ENCODE measurements at regions not wholly inside any gene's neighbourhood (a gene's known extent, or its start where the extent isn't known, plus 50 kb on each side); places are given as distances from the start of the nearest gene placed in this dataset.

DNA sequence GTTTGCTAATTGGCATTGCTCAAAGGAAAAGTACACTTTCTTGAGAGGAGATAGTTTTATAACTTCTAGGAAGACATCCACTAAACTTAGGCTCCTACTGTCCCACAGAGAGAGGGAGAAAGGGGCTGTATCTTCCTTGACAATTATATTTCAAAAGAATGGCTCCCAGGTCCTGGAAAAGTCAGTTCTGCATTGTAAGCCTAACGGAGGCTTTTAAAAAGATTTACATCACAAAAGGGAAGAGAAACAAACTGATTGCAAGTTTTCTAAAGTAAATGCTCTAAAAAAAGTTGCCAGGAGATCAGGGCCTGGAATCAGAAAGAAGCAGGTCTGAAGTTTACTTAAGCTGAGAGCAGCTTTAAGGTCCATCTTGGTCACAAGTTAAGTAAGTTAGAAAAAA is 839.5 kb downstream of the FRK start:
- peaks cover 5% of the 10 kb centered on the region for H3K9me3 Mint-ChIP-seq
- no peak overlapping the region for H2AFZ ChIP-seq (replicated peaks)
- peaks cover 6% of the 10 kb centered on the region for H3K4me1 Mint-ChIP-seq
- no peaks in the 10 kb centered on the region for H3K9me3 ChIP-seq (ENCODE audit: low read depth)
- H3K27ac Mint-ChIP-seq = no peak overlapping the region
- H3K79me2 ChIP-seq (ENCODE audit: low read depth) = no peaks in the 10 kb centered on the region
- H3K4me3 Mint-ChIP-seq = no peak overlapping the region
- H3K27ac ChIP-seq = peak overlapping the region; percentile 55
- DNase-seq (ENCODE audit: low spot score) = peak; percentile 26
- H3K27me3 Mint-ChIP-seq (ENCODE audit: insufficient read depth, low read depth) = no peaks in the 10 kb centered on the region
- no peaks in the 10 kb centered on the region for H3K36me3 Mint-ChIP-seq
- H3K4me1 ChIP-seq = peaks cover 5% of the 10 kb centered on the region
- H3K36me3 ChIP-seq = no peaks in the 10 kb centered on the region
- no peak for TF ChIP-seq EZH2phosphoT487 (IDR thresholded peaks at IDR 0.05)
- TF ChIP-seq, protein P1, sequence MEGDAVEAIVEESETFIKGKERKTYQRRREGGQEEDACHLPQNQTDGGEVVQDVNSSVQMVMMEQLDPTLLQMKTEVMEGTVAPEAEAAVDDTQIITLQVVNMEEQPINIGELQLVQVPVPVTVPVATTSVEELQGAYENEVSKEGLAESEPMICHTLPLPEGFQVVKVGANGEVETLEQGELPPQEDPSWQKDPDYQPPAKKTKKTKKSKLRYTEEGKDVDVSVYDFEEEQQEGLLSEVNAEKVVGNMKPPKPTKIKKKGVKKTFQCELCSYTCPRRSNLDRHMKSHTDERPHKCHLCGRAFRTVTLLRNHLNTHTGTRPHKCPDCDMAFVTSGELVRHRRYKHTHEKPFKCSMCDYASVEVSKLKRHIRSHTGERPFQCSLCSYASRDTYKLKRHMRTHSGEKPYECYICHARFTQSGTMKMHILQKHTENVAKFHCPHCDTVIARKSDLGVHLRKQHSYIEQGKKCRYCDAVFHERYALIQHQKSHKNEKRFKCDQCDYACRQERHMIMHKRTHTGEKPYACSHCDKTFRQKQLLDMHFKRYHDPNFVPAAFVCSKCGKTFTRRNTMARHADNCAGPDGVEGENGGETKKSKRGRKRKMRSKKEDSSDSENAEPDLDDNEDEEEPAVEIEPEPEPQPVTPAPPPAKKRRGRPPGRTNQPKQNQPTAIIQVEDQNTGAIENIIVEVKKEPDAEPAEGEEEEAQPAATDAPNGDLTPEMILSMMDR (IDR thresholded peaks at IDR 0.05) = no peak
- no peak for TF ChIP-seq EZH2 (IDR thresholded peaks at IDR 0.05)
- H3F3A ChIP-seq (ENCODE audit: low read depth) = peaks cover 10% of the 10 kb centered on the region
- H4K20me1 ChIP-seq (ENCODE audit: low read depth) = no peaks in the 10 kb centered on the region
- H3K4me2 ChIP-seq = peak overlapping the region; percentile 16
- H3K27me3 ChIP-seq = no peaks in the 10 kb centered on the region
- no peak overlapping the region for H3K9ac ChIP-seq
- H3K4me3 ChIP-seq = no peak overlapping the region

DNA sequence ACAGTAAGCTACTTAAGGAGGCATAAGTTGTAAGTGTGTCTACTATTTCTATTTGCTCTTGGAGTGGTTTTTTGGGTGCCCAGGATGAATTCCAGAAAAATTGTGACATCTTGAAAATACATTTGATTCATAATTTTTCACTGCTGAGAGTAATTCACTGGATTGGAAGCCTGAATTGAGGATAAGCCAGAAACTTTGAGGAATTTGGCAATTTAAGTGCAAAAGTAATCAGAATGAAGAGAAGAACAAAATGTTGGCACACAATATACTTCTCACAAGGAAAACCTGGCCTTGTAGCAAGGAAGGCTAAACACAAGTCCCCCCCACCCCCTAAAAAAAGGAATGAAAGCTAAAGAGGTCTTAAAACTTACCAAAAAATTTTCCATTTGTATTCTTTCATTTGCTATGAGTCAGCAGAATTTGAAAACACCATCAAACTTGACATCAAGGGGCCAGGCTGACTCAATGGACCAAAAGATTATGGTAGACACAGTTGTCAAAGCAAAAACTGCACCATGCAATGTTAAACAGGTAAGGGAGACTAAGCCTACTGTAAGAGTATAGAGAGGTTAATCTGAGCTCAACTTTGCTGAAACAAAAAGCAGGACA is 840.0 kb downstream of the FRK start:
- Histone ChIP-seq H3K4me2 (peak overlapping the region; percentile 16), H3K4me1 (peaks cover 5% of the 10 kb centered on the region), H3K9ac (no peak overlapping the region), H3K27me3 (no peaks in the 10 kb centered on the region), H3K36me3 (no peaks in the 10 kb centered on the region), H3K4me3 (no peak overlapping the region), H3K9me3 (ENCODE audit: low read depth) (no peaks in the 10 kb centered on the region), H2AFZ (replicated peaks) (no peak overlapping the region), H3F3A (ENCODE audit: low read depth) (peaks cover 10% of the 10 kb centered on the region), H3K27ac (peak overlapping the region; percentile 55), H3K79me2 (ENCODE audit: low read depth) (no peaks in the 10 kb centered on the region), H4K20me1 (ENCODE audit: low read depth) (no peaks in the 10 kb centered on the region)
- Mint-ChIP-seq H3K27me3 (ENCODE audit: insufficient read depth, low read depth) (no peaks in the 10 kb centered on the region), H3K4me3 (no peak overlapping the region), H3K36me3 (no peaks in the 10 kb centered on the region), H3K4me1 (peaks cover 6% of the 10 kb centered on the region), H3K9me3 (peaks cover 5% of the 10 kb centered on the region), H3K27ac (no peak overlapping the region)
- DNase-seq (ENCODE audit: low spot score) = no peak
- TF ChIP-seq EZH2 (IDR thresholded peaks at IDR 0.05) (no peak), EZH2phosphoT487 (IDR thresholded peaks at IDR 0.05) (no peak)
- TF ChIP-seq, protein P1 (IDR thresholded peaks at IDR 0.05) = no peak

DNA sequence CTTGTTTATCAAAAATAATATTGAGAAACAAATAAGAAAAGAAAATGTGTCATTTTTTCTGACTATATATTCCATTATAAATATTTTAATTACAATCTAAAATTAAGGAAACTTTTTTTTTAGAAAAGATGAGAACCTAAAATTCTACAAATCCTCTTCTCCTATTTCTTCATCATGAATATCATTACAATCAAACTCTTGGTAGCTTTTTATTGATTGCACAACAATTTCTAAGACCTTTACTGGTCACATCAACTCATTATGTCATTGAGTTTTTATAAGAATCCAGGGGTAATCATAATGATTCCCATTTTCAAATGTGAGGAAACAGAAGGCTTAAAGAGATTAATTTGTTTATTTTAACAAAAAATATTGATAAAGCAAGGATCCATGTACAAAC is 841.0 kb downstream of the FRK start:
- no peaks in the 10 kb centered on the region for H3K27me3 Mint-ChIP-seq (ENCODE audit: insufficient read depth, low read depth)
- H3K9me3 Mint-ChIP-seq = peaks cover 5% of the 10 kb centered on the region
- H4K20me1 ChIP-seq (ENCODE audit: low read depth) = no peaks in the 10 kb centered on the region

More for the DNA sequence above, 841.0 kb downstream of the FRK start:
- Histone ChIP-seq H3K79me2 (ENCODE audit: low read depth) (no peaks in the 10 kb centered on the region), H3K36me3 (no peaks in the 10 kb centered on the region), H3K4me1 (peaks cover 5% of the 10 kb centered on the region), H3F3A (ENCODE audit: low read depth) (peaks cover 10% of the 10 kb centered on the region), H3K4me3 (no peak overlapping the region), H3K9ac (no peak overlapping the region), H3K27ac (no peak overlapping the region), H3K9me3 (ENCODE audit: low read depth) (no peaks in the 10 kb centered on the region), H3K27me3 (no peaks in the 10 kb centered on the region), H2AFZ (replicated peaks) (no peak overlapping the region), H3K4me2 (no peak overlapping the region)
- TF ChIP-seq EZH2phosphoT487 (IDR thresholded peaks at IDR 0.05) (no peak), EZH2 (IDR thresholded peaks at IDR 0.05) (no peak)
- TF ChIP-seq, protein P1 (IDR thresholded peaks at IDR 0.05) = no peak
- no peak overlapping the region for H3K27ac Mint-ChIP-seq
- H3K36me3 Mint-ChIP-seq = no peaks in the 10 kb centered on the region
- peaks cover 6% of the 10 kb centered on the region for H3K4me1 Mint-ChIP-seq
- no peak for DNase-seq (ENCODE audit: low spot score)
- no peak overlapping the region for H3K4me3 Mint-ChIP-seq

All from neural progenitor cell (in vitro differentiated cells).